ENCODE measurements at regions not wholly inside any gene's neighbourhood (a gene's known extent, or its start where the extent isn't known, plus 50 kb on each side); places are given as distances from the start of the nearest gene placed in this dataset.
A peak's percentile ranks its signal among the peaks of the same experiment; 100 is the strongest.

DNA sequence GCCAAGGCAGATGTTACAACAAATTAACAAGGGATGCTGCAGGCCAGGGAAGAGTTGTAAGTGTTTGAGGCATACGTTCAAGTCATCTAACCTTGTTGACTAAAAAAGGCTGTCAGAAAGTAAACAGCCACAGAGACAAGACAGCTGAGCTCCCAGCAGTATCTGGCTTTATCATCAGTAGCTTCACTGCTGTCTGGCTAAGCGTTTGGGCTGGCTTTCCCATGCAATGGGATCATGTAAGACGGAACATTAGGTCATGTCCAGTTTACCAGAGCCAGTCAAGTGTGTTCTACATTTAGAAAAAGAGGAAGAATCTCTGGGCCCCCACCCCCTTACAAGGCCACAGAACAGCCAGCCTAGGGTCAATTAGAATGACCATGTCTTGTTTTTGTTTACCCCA, 51.3 kb upstream of the GSAP start:
- H3K9me2 ChIP-seq (replicated peaks; ENCODE audit: insufficient read depth), result no peaks in the 10 kb centered on the region
- H3K4me1 ChIP-seq (ENCODE audit: insufficient read depth), result no peaks in the 10 kb centered on the region
- 54% methylated on average over 3 of the region's 3 CpGs for WGBS (ENCODE audit: low lambda C conversion rate, missing lambda C conversion rate)
- H3K9me3 ChIP-seq (ENCODE audit: low read depth), result no peaks in the 10 kb centered on the region
- no peaks in the 10 kb centered on the region for H4K20me1 ChIP-seq (ENCODE audit: insufficient read depth, poor library complexity, severe bottlenecking)
- H3K4me2 ChIP-seq, result no peak overlapping the region
- no peaks in the 10 kb centered on the region for H3K27me3 ChIP-seq
- H3K27ac ChIP-seq, result no peak overlapping the region
- H3K79me2 ChIP-seq, result no peaks in the 10 kb centered on the region
- no peaks in the 10 kb centered on the region for H3K36me3 ChIP-seq (replicated peaks; ENCODE audit: insufficient read depth, low read depth)
- DNase-seq (ENCODE audit: low spot score), result peak; percentile 20
- no peak overlapping the region for H3K4me3 ChIP-seq
- no peak overlapping the region for H2AFZ ChIP-seq
- TF ChIP-seq EZH2phosphoT487 (IDR thresholded peaks at IDR 0.05; ENCODE audit: low read depth, severe bottlenecking, unreplicated experiment), result no peak
- TF ChIP-seq, protein P1, sequence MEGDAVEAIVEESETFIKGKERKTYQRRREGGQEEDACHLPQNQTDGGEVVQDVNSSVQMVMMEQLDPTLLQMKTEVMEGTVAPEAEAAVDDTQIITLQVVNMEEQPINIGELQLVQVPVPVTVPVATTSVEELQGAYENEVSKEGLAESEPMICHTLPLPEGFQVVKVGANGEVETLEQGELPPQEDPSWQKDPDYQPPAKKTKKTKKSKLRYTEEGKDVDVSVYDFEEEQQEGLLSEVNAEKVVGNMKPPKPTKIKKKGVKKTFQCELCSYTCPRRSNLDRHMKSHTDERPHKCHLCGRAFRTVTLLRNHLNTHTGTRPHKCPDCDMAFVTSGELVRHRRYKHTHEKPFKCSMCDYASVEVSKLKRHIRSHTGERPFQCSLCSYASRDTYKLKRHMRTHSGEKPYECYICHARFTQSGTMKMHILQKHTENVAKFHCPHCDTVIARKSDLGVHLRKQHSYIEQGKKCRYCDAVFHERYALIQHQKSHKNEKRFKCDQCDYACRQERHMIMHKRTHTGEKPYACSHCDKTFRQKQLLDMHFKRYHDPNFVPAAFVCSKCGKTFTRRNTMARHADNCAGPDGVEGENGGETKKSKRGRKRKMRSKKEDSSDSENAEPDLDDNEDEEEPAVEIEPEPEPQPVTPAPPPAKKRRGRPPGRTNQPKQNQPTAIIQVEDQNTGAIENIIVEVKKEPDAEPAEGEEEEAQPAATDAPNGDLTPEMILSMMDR (IDR thresholded peaks at IDR 0.05; ENCODE audit: poor library complexity), result no peak

DNA sequence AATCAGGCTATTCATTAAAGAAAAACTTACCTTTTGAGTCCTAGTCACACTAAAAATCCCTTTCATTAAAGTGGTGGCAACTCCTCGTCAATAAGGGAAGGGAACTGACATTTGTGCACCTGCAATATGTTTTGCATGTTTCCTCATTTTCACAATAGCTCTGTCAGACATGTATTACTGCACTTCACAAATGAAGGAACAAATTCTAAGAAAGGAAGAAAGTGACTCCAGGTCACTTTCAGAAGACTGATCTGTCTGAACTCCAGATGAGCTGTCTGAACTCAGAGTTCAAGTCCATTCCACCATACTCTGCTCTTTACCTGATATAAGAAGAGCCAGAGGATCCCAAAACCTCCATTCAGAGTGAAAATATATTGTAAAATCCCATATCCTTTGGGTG, 50.3 kb upstream of the GSAP start:
- TF ChIP-seq, protein P1 (IDR thresholded peaks at IDR 0.05; ENCODE audit: poor library complexity), result no peak
- TF ChIP-seq EZH2 (IDR thresholded peaks at IDR 0.05; ENCODE audit: borderline replicate concordance), result no peak
- WGBS (ENCODE audit: low lambda C conversion rate, missing lambda C conversion rate), result 95% methylated on average over 1 of the region's 1 CpG
- Histone ChIP-seq H3K27ac (no peak overlapping the region), H3K4me3 (no peak overlapping the region), H3K4me2 (no peak overlapping the region), H3K9me2 (replicated peaks; ENCODE audit: insufficient read depth) (no peaks in the 10 kb centered on the region), H4K20me1 (ENCODE audit: insufficient read depth, poor library complexity, severe bottlenecking) (no peaks in the 10 kb centered on the region), H3K36me3 (replicated peaks; ENCODE audit: insufficient read depth, low read depth) (no peaks in the 10 kb centered on the region), H2AFZ (no peak overlapping the region), H3K9me3 (ENCODE audit: low read depth) (no peaks in the 10 kb centered on the region), H3K27me3 (no peaks in the 10 kb centered on the region), H3K79me2 (no peaks in the 10 kb centered on the region), H3K4me1 (ENCODE audit: insufficient read depth) (no peaks in the 10 kb centered on the region)
- DNase-seq (ENCODE audit: low spot score), result no peak

All from hepatocyte (in vitro differentiated cells).